ENCODE measurements at regions not wholly inside any gene's neighbourhood (a gene's known extent, or its start where the extent isn't known, plus 50 kb on each side); places are given as distances from the start of the nearest gene placed in this dataset.
A peak's percentile ranks its signal among the peaks of the same experiment; 100 is the strongest.

DNA sequence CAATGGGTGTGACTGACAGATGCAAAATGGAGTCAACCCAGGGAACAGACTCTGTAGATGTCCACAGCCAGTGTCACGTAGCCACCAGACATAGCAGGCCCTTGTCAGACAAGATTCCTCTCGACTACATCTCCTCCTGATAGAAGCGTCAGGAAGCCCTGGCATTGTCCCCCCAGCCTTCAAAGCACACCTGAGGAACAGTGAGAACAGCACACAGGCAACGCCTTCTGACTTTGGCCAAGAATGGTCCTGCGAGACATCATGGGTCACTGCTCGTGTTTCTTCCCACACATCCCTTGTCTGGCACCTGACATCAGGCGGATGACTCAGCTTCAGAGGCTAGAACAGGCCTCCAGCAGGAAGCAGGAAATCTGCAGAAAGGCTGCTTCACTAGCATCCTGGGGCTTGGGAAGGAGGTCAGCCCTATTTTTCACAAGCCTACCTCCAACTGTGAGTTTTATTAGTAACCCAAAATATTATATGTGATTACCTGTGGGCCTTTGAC lies 52.8 kb upstream of the GPR26 start:
- FAIRE-seq (no peak), ATAC-seq (no peak), DNase-seq (ENCODE audit: low read depth in 1 of 2, low spot score in 1 of 2) (no peak)
- ChIA-PET CTCF (interaction anchor here (0.6 to 6.0 kb wide), 4 partner anchors 9 to 363 kb away, joined by 3 to 30 read pairs (median 4); no protein-coding TSS in a partner anchor), POLR2A (no interaction called here)
- Histone ChIP-seq H3K4me3 (no peak overlapping the region), H3K4me2 (no peak overlapping the region), H3K27ac (no peak overlapping the region), H3K4me1 (no peaks in the 10 kb centered on the region), H3K9me3 (no peaks in the 10 kb centered on the region)
- no peak for TF ChIP-seq ZFP36 (IDR thresholded peaks at IDR 0.05; ENCODE audit: borderline replicate concordance, partially characterized antibody)
- TF ChIP-seq, protein P1, sequence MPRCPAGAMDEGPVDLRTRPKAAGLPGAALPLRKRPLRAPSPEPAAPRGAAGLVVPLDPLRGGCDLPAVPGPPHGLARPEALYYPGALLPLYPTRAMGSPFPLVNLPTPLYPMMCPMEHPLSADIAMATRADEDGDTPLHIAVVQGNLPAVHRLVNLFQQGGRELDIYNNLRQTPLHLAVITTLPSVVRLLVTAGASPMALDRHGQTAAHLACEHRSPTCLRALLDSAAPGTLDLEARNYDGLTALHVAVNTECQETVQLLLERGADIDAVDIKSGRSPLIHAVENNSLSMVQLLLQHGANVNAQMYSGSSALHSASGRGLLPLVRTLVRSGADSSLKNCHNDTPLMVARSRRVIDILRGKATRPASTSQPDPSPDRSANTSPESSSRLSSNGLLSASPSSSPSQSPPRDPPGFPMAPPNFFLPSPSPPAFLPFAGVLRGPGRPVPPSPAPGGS (IDR thresholded peaks at IDR 0.05), result no peak
- WGBS (ENCODE audit: missing lambda C conversion rate), result 2% methylated on average over 7 of the region's 7 CpGs

DNA sequence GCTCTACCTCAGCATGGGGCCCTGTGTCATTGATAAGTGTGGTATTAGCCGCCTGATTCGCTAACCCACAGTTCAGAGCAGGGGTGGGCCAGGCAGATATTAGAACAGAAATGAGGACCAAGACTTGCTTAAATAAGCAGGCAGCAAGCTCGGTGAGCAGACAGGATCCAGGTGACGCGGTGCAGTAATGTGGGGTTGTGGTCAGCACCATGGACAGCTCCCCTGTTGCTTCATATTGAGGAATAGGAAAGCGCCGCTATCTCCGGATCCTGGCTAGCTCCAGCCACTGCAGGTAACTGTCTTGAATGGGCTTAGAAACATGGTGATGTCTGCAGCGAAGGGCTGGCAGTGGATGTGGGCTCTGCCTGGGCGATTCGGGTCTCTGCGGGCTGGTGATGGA lies 51.3 kb upstream of the GPR26 start:
- DNase-seq (ENCODE audit: low read depth in 1 of 2, low spot score in 1 of 2) (peak; percentile 15 to 20), ATAC-seq (peak in 1 of 2 experiments; percentile 60; a peak in 3 of 6 replicates), FAIRE-seq (no peak)
- no peak overlapping the region for H3K27ac ChIP-seq
- no peak overlapping the region for H3K4me2 ChIP-seq
- WGBS (ENCODE audit: missing lambda C conversion rate), result 49% methylated on average over 7 of the region's 12 CpGs
- no peaks in the 10 kb centered on the region for H3K4me1 ChIP-seq
- ChIA-PET CTCF (interaction anchor here (0.7 to 6.0 kb wide), 3 partner anchors 31 to 68 kb away, joined by 3 to 30 read pairs (median 3); no protein-coding TSS in a partner anchor), POLR2A (no interaction called here)
- TF ChIP-seq RARB (CRISPR knock-in tag; IDR thresholded peaks at IDR 0.05) (no peak), CEBPB (IDR thresholded peaks at IDR 0.05) (peak; percentile 16 to 66; a peak in 2 of 4 replicates), EHMT2 (IDR thresholded peaks at IDR 0.05; ENCODE audit: low read depth) (peak; percentile 86), TFCP2L1 (CRISPR knock-in tag; IDR thresholded peaks at IDR 0.05) (no peak), CTCF (IDR thresholded peaks at IDR 0.05) (no peak), KDM1A (IDR thresholded peaks at IDR 0.05; ENCODE audit: low read depth) (no peak), SREBF2 (IDR thresholded peaks at IDR 0.05) (no peak)
- TF ChIP-seq, protein P2, sequence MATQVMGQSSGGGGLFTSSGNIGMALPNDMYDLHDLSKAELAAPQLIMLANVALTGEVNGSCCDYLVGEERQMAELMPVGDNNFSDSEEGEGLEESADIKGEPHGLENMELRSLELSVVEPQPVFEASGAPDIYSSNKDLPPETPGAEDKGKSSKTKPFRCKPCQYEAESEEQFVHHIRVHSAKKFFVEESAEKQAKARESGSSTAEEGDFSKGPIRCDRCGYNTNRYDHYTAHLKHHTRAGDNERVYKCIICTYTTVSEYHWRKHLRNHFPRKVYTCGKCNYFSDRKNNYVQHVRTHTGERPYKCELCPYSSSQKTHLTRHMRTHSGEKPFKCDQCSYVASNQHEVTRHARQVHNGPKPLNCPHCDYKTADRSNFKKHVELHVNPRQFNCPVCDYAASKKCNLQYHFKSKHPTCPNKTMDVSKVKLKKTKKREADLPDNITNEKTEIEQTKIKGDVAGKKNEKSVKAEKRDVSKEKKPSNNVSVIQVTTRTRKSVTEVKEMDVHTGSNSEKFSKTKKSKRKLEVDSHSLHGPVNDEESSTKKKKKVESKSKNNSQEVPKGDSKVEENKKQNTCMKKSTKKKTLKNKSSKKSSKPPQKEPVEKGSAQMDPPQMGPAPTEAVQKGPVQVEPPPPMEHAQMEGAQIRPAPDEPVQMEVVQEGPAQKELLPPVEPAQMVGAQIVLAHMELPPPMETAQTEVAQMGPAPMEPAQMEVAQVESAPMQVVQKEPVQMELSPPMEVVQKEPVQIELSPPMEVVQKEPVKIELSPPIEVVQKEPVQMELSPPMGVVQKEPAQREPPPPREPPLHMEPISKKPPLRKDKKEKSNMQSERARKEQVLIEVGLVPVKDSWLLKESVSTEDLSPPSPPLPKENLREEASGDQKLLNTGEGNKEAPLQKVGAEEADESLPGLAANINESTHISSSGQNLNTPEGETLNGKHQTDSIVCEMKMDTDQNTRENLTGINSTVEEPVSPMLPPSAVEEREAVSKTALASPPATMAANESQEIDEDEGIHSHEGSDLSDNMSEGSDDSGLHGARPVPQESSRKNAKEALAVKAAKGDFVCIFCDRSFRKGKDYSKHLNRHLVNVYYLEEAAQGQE (IDR thresholded peaks at IDR 0.05), result peak; percentile 96
- H3K9me3 ChIP-seq, result no peaks in the 10 kb centered on the region
- no peak overlapping the region for H3K4me3 ChIP-seq

Small RNA genes in the stretch of these regions (small RNA-seq; reads per million reads assigned to genes)
- 0 reads per million in 6 experiments for gene AL160290.3
